CD14-positive monocyte (primary cell): ENCODE measurements at regions not wholly inside any gene's neighbourhood (a gene's known extent, or its start where the extent isn't known, plus 50 kb on each side); places are given as distances from the start of the nearest gene placed in this dataset.

ENCODE experiments used
- DNase-seq, 3 donors: peaks; one replicate each; pipeline ENCODE4 v3.0.0-alpha.2; 2011 to 2022
- H2AFZ ChIP-seq: 2 replicates; pipeline ENCODE4 v1.6.0; 2012; ENCODE audit warnings: mild to moderate bottlenecking, low read depth, low read length, inconsistent platforms; ENCODE audit not compliant: insufficient read depth, poor library complexity, severe bottlenecking
- H3K27ac ChIP-seq, 2 donors: 1 replicate in 1 of 2; 2 replicates in 1 of 2; pipeline ENCODE4 v1.5.1; 2012 to 2013; ENCODE audit warnings: low read length in 2 of 2, control low read depth in 1 of 2, inconsistent platforms in 1 of 2, low read depth in 1 of 2, mild to moderate bottlenecking in 1 of 2
- H3K27me3 ChIP-seq, 2 donors: one replicate each; pipeline versions ENCODE4 v1.6.0 to v1.6.1; 2011 to 2013; ENCODE audit warnings: low read length in 2 of 2; ENCODE audit not compliant: control insufficient read depth in 2 of 2, insufficient read depth in 2 of 2
- H3K36me3 ChIP-seq, 2 donors: replicated peaks in 1 of 2; 1 replicate in 1 of 2; 2 replicates in 1 of 2; pipeline versions ENCODE4 v1.5.1 to v1.6.1; 2012 to 2013; ENCODE audit warnings: low read length in 2 of 2, control low read depth in 1 of 2, inconsistent platforms in 1 of 2, mild to moderate bottlenecking in 1 of 2; ENCODE audit not compliant: insufficient read depth in 2 of 2, control insufficient read depth in 1 of 2
- H3K4me1 ChIP-seq, 2 donors: 1 replicate in 1 of 2; 2 replicates in 1 of 2; pipeline versions ENCODE4 v1.5.1 to v1.6.1; 2012 to 2013; ENCODE audit warnings: low read length in 2 of 2, control low read depth in 1 of 2, inconsistent platforms in 1 of 2, mild to moderate bottlenecking in 1 of 2, moderate library complexity in 1 of 2; ENCODE audit not compliant: insufficient read depth in 2 of 2, control insufficient read depth in 1 of 2
- H3K4me2 ChIP-seq: replicated peaks from 2 replicates; pipeline ENCODE3; 2012; ENCODE audit warnings: low read length, moderate library complexity, mild to moderate bottlenecking; ENCODE audit not compliant: poor library complexity, severe bottlenecking; ENCODE audit errors: extremely low read depth
- H3K4me3 ChIP-seq, 3 experiments: fragments of 200-600 bp in 1 of 3; sonication (generic) in 1 of 3; replicated peaks in 1 of 3; 1 replicate in 2 of 3; 2 replicates in 1 of 3; pipeline ENCODE4 v1.5.1; 2011 to 2013; ENCODE audit warnings: low read length in 3 of 3, mild to moderate bottlenecking in 3 of 3, control low read depth in 2 of 3, low read depth in 2 of 3, inconsistent platforms in 1 of 3, moderate library complexity in 1 of 3
- H3K79me2 ChIP-seq: 2 replicates; pipeline ENCODE4 v1.6.0; 2012; ENCODE audit warnings: mild to moderate bottlenecking, control low read depth, inconsistent platforms, low read length, moderate library complexity; ENCODE audit not compliant: insufficient read depth
- H3K9ac ChIP-seq: 2 replicates; pipeline ENCODE4 v1.6.0; 2017; ENCODE audit warnings: low read length, mild to moderate bottlenecking; ENCODE audit not compliant: insufficient read depth, poor library complexity, severe bottlenecking
- H3K9me3 ChIP-seq, 2 donors: replicated peaks in 1 of 2; 1 replicate in 1 of 2; 2 replicates in 1 of 2; pipeline versions ENCODE4 v1.5.1 to v1.6.1; 2012 to 2013; ENCODE audit warnings: low read length in 2 of 2, control low read depth in 1 of 2; ENCODE audit not compliant: control insufficient read depth in 1 of 2, insufficient read depth in 1 of 2
- H4K20me1 ChIP-seq: 2 replicates; pipeline ENCODE4 v1.6.0; 2012; ENCODE audit warnings: mild to moderate bottlenecking, low read length, control low read depth, moderate library complexity; ENCODE audit not compliant: insufficient read depth
- H3K27ac Mint-ChIP-seq, 7 donors: one replicate each; pipeline ENCODE4 v1.8.0; 2020; ENCODE audit warnings: mild to moderate bottlenecking in 7 of 7, mixed read lengths in 7 of 7, moderate library complexity in 6 of 7, inconsistent platforms in 2 of 7
- H3K27me3 Mint-ChIP-seq, 3 donors: one replicate each; pipeline ENCODE4 v1.8.0; 2021 to 2022; ENCODE audit warnings: low read depth in 3 of 3, mild to moderate bottlenecking in 3 of 3, mixed read lengths in 3 of 3, moderate library complexity in 3 of 3, inconsistent platforms in 1 of 3
- H3K36me3 Mint-ChIP-seq, 2 donors: one replicate each; pipeline ENCODE4 v1.8.0; 2020; ENCODE audit warnings: mixed read lengths in 2 of 2, inconsistent platforms in 1 of 2, mild to moderate bottlenecking in 1 of 2
- H3K4me1 Mint-ChIP-seq: one replicate; pipeline ENCODE4 v1.8.0; 2020; ENCODE audit warnings: mild to moderate bottlenecking, mixed read lengths
- H3K4me3 Mint-ChIP-seq, 2 donors: one replicate each; pipeline ENCODE4 v1.8.0; 2020; ENCODE audit warnings: mild to moderate bottlenecking in 2 of 2, mixed read lengths in 2 of 2, moderate library complexity in 1 of 2
- H3K9me3 Mint-ChIP-seq, 7 donors: one replicate each; pipeline ENCODE4 v1.8.0; 2020 to 2022; ENCODE audit warnings: mixed read lengths in 7 of 7, mild to moderate bottlenecking in 6 of 7, moderate library complexity in 6 of 7, inconsistent platforms in 2 of 7
- WGBS: methylation state at CpG from one replicate; pipeline ENCODE4 v1.1.5; 2013; ENCODE audit warnings: missing lambda C conversion rate; ENCODE audit not compliant: insufficient coverage; 5-methylcytosine and 5-hydroxymethylcytosine counted together
- intact Hi-C, 2 donors: fragments of 100-400 bp; cut with micrococcal nuclease; formaldehyde crosslinking; loops; one replicate each; pipeline versions ENCODE4 v1.15.0 to v1.15.1; 2023
- TF ChIP-seq, protein P1 (sequence below): fragments of 200-600 bp; IDR thresholded peaks from one replicate; pipeline ENCODE4 v1.8.0; 2022; ENCODE audit warnings: antibody characterized with exemption, mild to moderate bottlenecking

DNA sequence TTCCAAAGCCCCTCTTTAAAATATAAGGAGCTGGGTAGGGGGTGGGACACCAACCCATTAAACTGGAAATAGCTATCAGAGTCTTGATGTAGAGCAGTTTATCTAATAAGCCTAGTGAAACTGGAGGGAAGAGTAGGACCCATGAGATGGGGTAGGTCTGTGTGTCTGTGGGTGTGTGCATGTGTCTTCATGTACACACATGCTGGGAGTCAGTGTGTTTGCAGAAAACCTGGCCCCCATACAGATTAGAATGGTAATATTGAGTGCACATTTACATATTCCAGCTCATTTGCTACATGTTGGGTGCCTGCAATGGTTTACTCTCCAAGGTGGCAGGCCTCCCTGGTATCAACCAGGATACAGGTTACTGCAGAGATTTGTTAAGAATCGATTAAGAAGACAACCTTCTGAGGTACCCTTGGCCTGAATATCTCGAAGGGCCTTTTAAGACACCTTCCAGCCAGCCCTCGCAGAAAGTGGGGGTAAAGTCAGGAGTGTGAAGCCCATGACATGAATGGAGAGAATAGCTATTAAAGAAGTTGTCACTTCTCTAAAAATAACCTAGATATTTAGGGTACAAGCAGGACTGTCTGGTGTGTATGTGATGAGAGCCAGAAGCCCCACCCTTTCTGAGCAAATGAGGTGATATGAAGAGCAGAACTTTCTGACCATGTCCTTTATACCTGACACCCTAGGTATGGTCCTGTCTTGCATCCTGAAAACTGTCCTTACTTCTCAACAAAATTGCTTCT is 75.7 kb upstream of the TEX13D start:
- Histone ChIP-seq H2AFZ (no peak overlapping the region), H3K36me3 (no peaks in the 10 kb centered on the region), H3K9me3 (no peaks in the 10 kb centered on the region), H3K27ac (no peak overlapping the region), H3K27me3 (no peaks in the 10 kb centered on the region), H3K4me2 (no peak overlapping the region), H3K9ac (no peak overlapping the region), H3K4me1 (no peaks in the 10 kb centered on the region), H3K79me2 (no peaks in the 10 kb centered on the region), H3K4me3 (no peak overlapping the region), H4K20me1 (no peaks in the 10 kb centered on the region)
- WGBS: no CpG with 5 or more reads among the region's 3 CpGs
- Mint-ChIP-seq H3K9me3 (peaks cover 0 to 3% (median 0%) of the 10 kb centered on the region in 7 donors), H3K27ac (no peak overlapping the region), H3K4me3 (no peak overlapping the region), H3K4me1 (peaks cover 4% of the 10 kb centered on the region), H3K27me3 (no peaks in the 10 kb centered on the region), H3K36me3 (no peaks in the 10 kb centered on the region)
- no peak for DNase-seq
- TF ChIP-seq, protein P1, sequence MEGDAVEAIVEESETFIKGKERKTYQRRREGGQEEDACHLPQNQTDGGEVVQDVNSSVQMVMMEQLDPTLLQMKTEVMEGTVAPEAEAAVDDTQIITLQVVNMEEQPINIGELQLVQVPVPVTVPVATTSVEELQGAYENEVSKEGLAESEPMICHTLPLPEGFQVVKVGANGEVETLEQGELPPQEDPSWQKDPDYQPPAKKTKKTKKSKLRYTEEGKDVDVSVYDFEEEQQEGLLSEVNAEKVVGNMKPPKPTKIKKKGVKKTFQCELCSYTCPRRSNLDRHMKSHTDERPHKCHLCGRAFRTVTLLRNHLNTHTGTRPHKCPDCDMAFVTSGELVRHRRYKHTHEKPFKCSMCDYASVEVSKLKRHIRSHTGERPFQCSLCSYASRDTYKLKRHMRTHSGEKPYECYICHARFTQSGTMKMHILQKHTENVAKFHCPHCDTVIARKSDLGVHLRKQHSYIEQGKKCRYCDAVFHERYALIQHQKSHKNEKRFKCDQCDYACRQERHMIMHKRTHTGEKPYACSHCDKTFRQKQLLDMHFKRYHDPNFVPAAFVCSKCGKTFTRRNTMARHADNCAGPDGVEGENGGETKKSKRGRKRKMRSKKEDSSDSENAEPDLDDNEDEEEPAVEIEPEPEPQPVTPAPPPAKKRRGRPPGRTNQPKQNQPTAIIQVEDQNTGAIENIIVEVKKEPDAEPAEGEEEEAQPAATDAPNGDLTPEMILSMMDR: no peak
- intact Hi-C loops: no loop called here

DNA sequence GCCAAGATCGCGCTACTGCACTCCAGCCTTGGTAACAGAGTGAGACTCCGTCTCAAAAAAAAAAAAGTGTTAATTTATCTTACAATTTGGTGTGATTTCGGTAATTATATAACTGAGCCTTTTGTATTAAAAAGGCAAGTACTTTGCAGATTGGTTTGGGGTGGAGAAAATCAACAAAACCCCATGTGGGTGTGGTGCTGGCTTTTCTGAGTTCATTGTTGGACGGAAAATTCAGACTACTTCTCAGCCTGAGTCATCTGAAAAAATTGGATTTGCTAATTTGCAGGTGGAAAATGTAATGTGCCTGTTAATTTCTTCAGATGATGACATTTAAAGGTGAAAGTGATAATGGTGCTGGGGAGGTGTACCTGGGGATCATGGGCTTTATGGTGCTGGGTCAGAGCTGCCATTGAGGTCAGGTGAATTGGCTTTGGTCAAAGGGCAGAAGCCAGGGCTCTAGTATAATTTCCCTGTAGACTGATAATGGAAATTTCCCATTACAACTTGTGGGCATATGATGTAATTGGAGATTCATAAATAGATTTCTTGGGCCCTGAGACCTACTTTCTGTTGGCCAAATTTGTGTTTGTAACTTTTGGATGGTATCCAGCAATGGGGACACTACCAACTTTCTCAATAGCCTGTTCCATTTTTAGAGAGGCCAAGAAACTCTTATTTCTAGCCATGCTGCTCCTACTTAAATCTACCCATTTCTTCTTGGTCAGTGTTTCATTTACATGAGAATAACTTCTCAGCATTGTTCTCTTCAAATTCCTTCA is 74.3 kb upstream of the TEX13D start:
- no peaks in the 10 kb centered on the region for H3K36me3 ChIP-seq
- intact Hi-C loops: no loop called here
- no peaks in the 10 kb centered on the region for H3K79me2 ChIP-seq
- TF ChIP-seq, protein P1: no peak
- H4K20me1 ChIP-seq: no peaks in the 10 kb centered on the region
- Mint-ChIP-seq H3K9me3 (peaks cover 0 to 2% (median 0%) of the 10 kb centered on the region in 7 donors), H3K4me3 (no peak overlapping the region), H3K4me1 (peaks cover 4% of the 10 kb centered on the region), H3K27ac (no peak overlapping the region), H3K36me3 (no peaks in the 10 kb centered on the region), H3K27me3 (no peaks in the 10 kb centered on the region)
- no peaks in the 10 kb centered on the region for H3K27me3 ChIP-seq
- H3K9ac ChIP-seq: no peak overlapping the region
- no peaks in the 10 kb centered on the region for H3K4me1 ChIP-seq
- no peak overlapping the region for H2AFZ ChIP-seq
- no peak overlapping the region for H3K4me3 ChIP-seq
- H3K4me2 ChIP-seq: no peak overlapping the region
- DNase-seq: no peak
- 100% methylated on average over 2 of the region's 5 CpGs for WGBS
- no peak overlapping the region for H3K27ac ChIP-seq
- H3K9me3 ChIP-seq: no peaks in the 10 kb centered on the region
